Dermis blood vessel endothelial cell (primary cell): ENCODE measurements at regions not wholly inside any gene's neighbourhood (a gene's known extent, or its start where the extent isn't known, plus 50 kb on each side); places are given as distances from the start of the nearest gene placed in this dataset.
"Not testable (repeated sequence)": the region's sequence is repeated elsewhere in the genome, so short reads cannot be mapped to it uniquely, and the experiment has no call there.

Experiments
- DNase-seq: peaks from one replicate; pipeline ENCODE4 v3.0.0; 2010

GRCh38 chr15:45962733-45963132 is 327.9 kb downstream of the SQOR start:
- DNase-seq: no peak

GRCh38 chr15:45970542-45970941 is 335.7 kb downstream of the SQOR start:
- no peak for DNase-seq

- DNase-seq: no peak
Observed at GRCh38 chr15:45980366-45980765, 345.5 kb downstream of the SQOR start.

- no peak for DNase-seq
Observed at GRCh38 chr15:45981625-45982024, 346.8 kb downstream of the SQOR start.

GRCh38 chr15:45991863-45992262 is 357.0 kb downstream of the SQOR start:
- no peak for DNase-seq

- DNase-seq: no peak
Observed at GRCh38 chr15:45993072-45993471, 358.2 kb downstream of the SQOR start.

- peak; percentile 63 for DNase-seq
Observed at GRCh38 chr15:45993508-45993907, 358.7 kb downstream of the SQOR start.

- no peak for DNase-seq
Observed at GRCh38 chr15:45995800-45996199, 361.0 kb downstream of the SQOR start.

GRCh38 chr15:46014532-46014931 is 379.7 kb downstream of the SQOR start:
- DNase-seq: no peak

GRCh38 chr15:46034755-46035154 is 399.9 kb downstream of the SQOR start:
- DNase-seq: no peak

GRCh38 chr15:46039703-46040102 is 404.9 kb downstream of the SQOR start:
- no peak for DNase-seq

- DNase-seq: no peak
Observed at GRCh38 chr15:46041905-46042304, 407.1 kb downstream of the SQOR start.

- no peak for DNase-seq
Observed at GRCh38 chr15:46059921-46060594, 425.2 kb downstream of the SQOR start.

GRCh38 chr15:46061002-46061401 is 426.2 kb downstream of the SQOR start:
- no peak for DNase-seq

- DNase-seq: no peak
Observed at GRCh38 chr15:46077220-46077619, 442.4 kb downstream of the SQOR start.

GRCh38 chr15:46079046-46079445 is 444.2 kb downstream of the SQOR start:
- no peak for DNase-seq

- peak; percentile 36 for DNase-seq
Observed at GRCh38 chr15:46080016-46080415, 445.2 kb downstream of the SQOR start.

- DNase-seq: peak; percentile 95
Observed at GRCh38 chr15:46088486-46089445, 453.9 kb downstream of the SQOR start.

GRCh38 chr15:46089467-46089935 is 454.7 kb downstream of the SQOR start:
- peak; percentile 75 for DNase-seq

- peak; percentile 65 for DNase-seq
Observed at GRCh38 chr15:46091860-46092450, 457.1 kb downstream of the SQOR start.

GRCh38 chr15:46098006-46098405 is 463.2 kb downstream of the SQOR start:
- DNase-seq: not testable (repeated sequence)

GRCh38 chr15:46110755-46111154 is 475.9 kb downstream of the SQOR start:
- DNase-seq: no peak

- no peak for DNase-seq
Observed at GRCh38 chr15:46111730-46112129, 476.9 kb downstream of the SQOR start.
